Activated B cell treated with CpG ODN at 0.5 μM for 24 hours (primary cell): ENCODE measurements at regions not wholly inside any gene's neighbourhood (a gene's known extent, or its start where the extent isn't known, plus 50 kb on each side); places are given as distances from the start of the nearest gene placed in this dataset.

ENCODE experiments used
- ATAC-seq: fragments of 200-7000 bp; cut with Tn5 transposase; one replicate; pipeline ENCODE4 v1.10.0; 2021; ENCODE audit warnings: low read depth, mild to moderate bottlenecking, moderate library complexity
- CTCF ChIA-PET: fragments of 350-600 bp; sonication (Branson Sonifier 250); formaldehyde crosslinking; loops from one replicate; lab custom pipeline; 2021; ENCODE audit warnings: antibody characterized with exemption; lab: Charles Lee
- POLR2A ChIA-PET: fragments of 350-600 bp; sonication (Branson Sonifier 250); formaldehyde crosslinking; loops from one replicate; lab custom pipeline; 2021; ENCODE audit warnings: antibody characterized with exemption; lab: Charles Lee
- DNase-seq: peaks from one replicate; pipeline ENCODE4 v3.0.0; 2022
- H3K27ac Mint-ChIP-seq: one replicate; pipeline ENCODE4 v1.8.0; 2020; ENCODE audit warnings: mixed read lengths
- H3K27me3 Mint-ChIP-seq: one replicate; pipeline ENCODE4 v1.8.0; 2021; ENCODE audit warnings: mixed read lengths
- H3K36me3 Mint-ChIP-seq: one replicate; pipeline ENCODE4 v1.8.0; 2021; ENCODE audit warnings: low read depth, mixed read lengths
- H3K4me1 Mint-ChIP-seq: one replicate; pipeline ENCODE4 v1.8.0; 2021; ENCODE audit warnings: mixed read lengths
- H3K4me3 Mint-ChIP-seq: one replicate; pipeline ENCODE4 v1.8.0; 2020; ENCODE audit warnings: mild to moderate bottlenecking, mixed read lengths
- H3K9me3 Mint-ChIP-seq: one replicate; pipeline ENCODE4 v1.8.0; 2020; ENCODE audit warnings: mixed read lengths
- CTCF ChIP-seq: fragments of 200-600 bp; IDR thresholded peaks from one replicate; pipeline ENCODE4 v1.8.0; 2022; ENCODE audit warnings: antibody characterized with exemption, mild to moderate bottlenecking
- intact Hi-C: fragments of 100-400 bp; cut with micrococcal nuclease; formaldehyde crosslinking; loops from one replicate; pipeline ENCODE4 v1.15.1; 2024

- H3K9me3 Mint-ChIP-seq: no peaks in the 10 kb centered on the region
- DNase-seq: no peak
- peak overlapping the region; percentile 54 for H3K4me3 Mint-ChIP-seq
- no peak overlapping the region for H3K27ac Mint-ChIP-seq
- H3K36me3 Mint-ChIP-seq: no peaks in the 10 kb centered on the region
- peaks cover 23% of the 10 kb centered on the region for H3K4me1 Mint-ChIP-seq
- CTCF ChIA-PET: interaction anchor here (1.1 kb wide), 1 partner anchor 269 kb away, joined by 3 read pairs; no protein-coding TSS in a partner anchor
- intact Hi-C loops: loop anchor here (5.0 kb wide), 1 partner anchor 197 kb away; the partner anchor contains the start of gene NREP
- peak; percentile 49 for ATAC-seq
- no peaks in the 10 kb centered on the region for H3K27me3 Mint-ChIP-seq
- TF ChIP-seq CTCF: no peak
- POLR2A ChIA-PET: interaction anchor here (0.9 kb wide), 1 partner anchor 197 kb away, joined by 3 read pairs; no protein-coding TSS in a partner anchor
Observed at GRCh38 chr5:111954516-111955395, 197.8 kb upstream of the NREP start.

- TF ChIP-seq CTCF: no peak
- Mint-ChIP-seq H3K36me3 (no peaks in the 10 kb centered on the region), H3K4me3 (no peak overlapping the region), H3K4me1 (peaks cover 23% of the 10 kb centered on the region), H3K27me3 (no peaks in the 10 kb centered on the region), H3K27ac (no peak overlapping the region), H3K9me3 (no peaks in the 10 kb centered on the region)
- ATAC-seq (peak; percentile 42), DNase-seq (no peak)
- CTCF ChIA-PET: no interaction called here
- POLR2A ChIA-PET: no interaction called here
- intact Hi-C loops: loop anchor here (5.0 kb wide), 1 partner anchor 196 kb away; the partner anchor contains the start of gene NREP
Observed at GRCh38 chr5:111953351-111954127, 196.5 kb upstream of the NREP start.

- ChIA-PET CTCF (no interaction called here), POLR2A (no interaction called here)
- no peaks in the 10 kb centered on the region for H3K36me3 Mint-ChIP-seq
- intact Hi-C loops: loop anchor here (5.0 kb wide), 1 partner anchor 195 kb away; the partner anchor contains the start of gene NREP
- no peak overlapping the region for H3K27ac Mint-ChIP-seq
- H3K9me3 Mint-ChIP-seq: no peaks in the 10 kb centered on the region
- ATAC-seq: no peak
- H3K4me3 Mint-ChIP-seq: no peak overlapping the region
- DNase-seq: no peak
- H3K4me1 Mint-ChIP-seq: peaks cover 23% of the 10 kb centered on the region
- H3K27me3 Mint-ChIP-seq: no peaks in the 10 kb centered on the region
- TF ChIP-seq CTCF: no peak
Observed at GRCh38 chr5:111952555-111952954, 195.6 kb upstream of the NREP start.

- POLR2A ChIA-PET: no interaction called here
- peaks cover 23% of the 10 kb centered on the region for H3K4me1 Mint-ChIP-seq
- no peak for DNase-seq
- no peak for TF ChIP-seq CTCF
- H3K27me3 Mint-ChIP-seq: peaks cover 2% of the 10 kb centered on the region
- intact Hi-C loops: loop anchor here (5.0 kb wide), 1 partner anchor 193 kb away; the partner anchor contains the start of gene NREP
- no peaks in the 10 kb centered on the region for H3K9me3 Mint-ChIP-seq
- H3K4me3 Mint-ChIP-seq: no peak overlapping the region
- CTCF ChIA-PET: no interaction called here
- no peak for ATAC-seq
- H3K27ac Mint-ChIP-seq: no peak overlapping the region
- H3K36me3 Mint-ChIP-seq: no peaks in the 10 kb centered on the region
Observed at GRCh38 chr5:111950660-111951059, 193.7 kb upstream of the NREP start.
